ENCODE measurements at regions not wholly inside any gene's neighbourhood (a gene's known extent, or its start where the extent isn't known, plus 50 kb on each side); places are given as distances from the start of the nearest gene placed in this dataset.

DNA sequence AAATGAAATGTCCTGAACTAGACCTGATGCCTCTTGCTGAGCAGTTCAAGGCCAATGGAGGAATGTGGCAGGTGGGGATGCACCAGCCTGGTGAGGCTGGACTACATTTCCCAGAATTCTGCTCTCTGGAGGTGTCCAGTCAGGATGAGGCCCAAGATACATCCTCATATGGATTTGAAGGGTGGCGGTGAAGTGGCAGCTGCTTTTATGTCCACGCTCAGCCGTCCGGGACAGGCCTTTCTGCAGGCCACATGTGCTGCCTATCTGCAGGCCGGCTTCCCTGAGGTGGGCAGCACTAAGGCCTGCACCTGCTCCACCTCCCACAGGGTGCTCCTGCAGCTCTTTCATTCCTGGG lies 230.2 kb downstream of the BCL11B start:
- TF ChIP-seq, protein P1, sequence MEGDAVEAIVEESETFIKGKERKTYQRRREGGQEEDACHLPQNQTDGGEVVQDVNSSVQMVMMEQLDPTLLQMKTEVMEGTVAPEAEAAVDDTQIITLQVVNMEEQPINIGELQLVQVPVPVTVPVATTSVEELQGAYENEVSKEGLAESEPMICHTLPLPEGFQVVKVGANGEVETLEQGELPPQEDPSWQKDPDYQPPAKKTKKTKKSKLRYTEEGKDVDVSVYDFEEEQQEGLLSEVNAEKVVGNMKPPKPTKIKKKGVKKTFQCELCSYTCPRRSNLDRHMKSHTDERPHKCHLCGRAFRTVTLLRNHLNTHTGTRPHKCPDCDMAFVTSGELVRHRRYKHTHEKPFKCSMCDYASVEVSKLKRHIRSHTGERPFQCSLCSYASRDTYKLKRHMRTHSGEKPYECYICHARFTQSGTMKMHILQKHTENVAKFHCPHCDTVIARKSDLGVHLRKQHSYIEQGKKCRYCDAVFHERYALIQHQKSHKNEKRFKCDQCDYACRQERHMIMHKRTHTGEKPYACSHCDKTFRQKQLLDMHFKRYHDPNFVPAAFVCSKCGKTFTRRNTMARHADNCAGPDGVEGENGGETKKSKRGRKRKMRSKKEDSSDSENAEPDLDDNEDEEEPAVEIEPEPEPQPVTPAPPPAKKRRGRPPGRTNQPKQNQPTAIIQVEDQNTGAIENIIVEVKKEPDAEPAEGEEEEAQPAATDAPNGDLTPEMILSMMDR (IDR thresholded peaks at IDR 0.05): no peak
- no peak for TF ChIP-seq POLR2A (IDR thresholded peaks at IDR 0.05)
- TF ChIP-seq POLR2AphosphoS5 (IDR thresholded peaks at IDR 0.05): no peak

Data from prostate gland (tissue), 2 donors.